ENCODE measurements at regions not wholly inside any gene's neighbourhood (a gene's known extent, or its start where the extent isn't known, plus 50 kb on each side); places are given as distances from the start of the nearest gene placed in this dataset.

- no peak for DNase-seq (ENCODE audit: low read depth)
Measured at GRCh38 chr15:92304223-92304975, 89.3 kb upstream of the ST8SIA2 start.

DNA sequence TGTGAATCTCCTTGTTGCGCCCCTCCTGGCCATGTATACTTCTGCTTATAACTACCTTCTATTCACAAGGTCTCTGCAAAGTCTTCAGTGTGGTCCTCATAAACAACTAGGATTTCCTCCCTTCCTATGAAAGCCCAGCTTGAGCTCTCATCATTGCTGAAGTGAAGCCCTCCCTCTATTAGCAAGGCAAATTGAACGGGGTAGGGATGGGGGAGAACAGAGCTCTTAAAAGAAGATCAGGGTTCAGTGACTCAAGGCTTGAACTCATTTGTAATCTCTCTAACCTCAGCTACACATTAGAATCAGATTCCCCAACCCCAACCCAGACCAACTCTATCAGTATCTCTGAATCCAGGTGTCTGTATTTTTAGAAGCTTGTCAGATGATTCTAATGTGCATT lies 88.3 kb upstream of the ST8SIA2 start:
- DNase-seq (ENCODE audit: low read depth): no peak

GRCh38 chr15:92306663-92307062 lies 87.0 kb upstream of the ST8SIA2 start:
- DNase-seq (ENCODE audit: low read depth): no peak

DNA sequence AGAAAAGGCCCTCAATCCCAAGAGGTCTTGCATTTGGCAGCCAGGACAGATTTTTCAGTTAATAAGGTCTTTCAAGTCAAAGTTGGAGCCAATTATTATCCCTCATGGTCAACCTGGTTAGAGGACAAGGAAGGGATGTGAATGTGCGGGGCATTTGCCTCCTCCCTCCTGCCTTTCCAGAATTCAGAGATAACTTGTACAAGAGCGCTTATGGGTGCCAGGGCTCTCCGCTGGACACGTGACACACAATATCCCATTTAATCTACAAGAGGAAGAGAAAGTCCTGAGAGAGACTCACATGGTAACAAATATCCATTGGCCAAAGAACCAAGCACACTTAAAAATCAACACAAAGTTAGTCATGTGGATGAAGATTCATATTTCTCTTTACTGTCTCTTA lies 78.5 kb upstream of the ST8SIA2 start:
- DNase-seq (ENCODE audit: low read depth): no peak

DNA sequence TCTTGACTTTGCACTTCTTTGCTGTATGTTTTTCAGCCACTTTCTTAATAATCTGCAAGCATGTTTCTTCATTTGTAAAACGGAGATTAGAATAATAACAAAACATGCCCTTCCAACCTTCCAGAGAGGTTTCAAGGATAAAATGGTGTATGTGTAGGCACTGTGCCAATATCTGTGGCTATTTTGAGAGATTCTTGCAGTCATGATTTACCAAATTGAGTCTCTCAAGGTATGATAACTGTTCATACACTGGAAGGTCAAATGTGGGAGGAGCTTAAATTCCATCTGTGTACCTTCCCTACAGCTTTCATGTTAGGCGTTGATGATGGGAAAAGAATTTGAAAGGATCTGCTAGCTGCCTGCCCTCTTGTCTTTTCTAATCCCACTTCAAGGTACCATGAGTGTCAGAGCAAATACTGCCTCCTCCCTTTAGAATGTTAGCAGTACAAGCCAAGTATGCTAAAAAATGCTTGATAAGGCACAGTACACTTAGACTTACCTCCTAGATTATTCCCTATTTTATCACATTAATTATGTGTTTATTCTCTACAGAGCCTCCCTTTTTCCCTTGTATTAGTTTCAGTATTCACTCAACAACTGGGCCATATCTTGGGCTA lies 78.0 kb upstream of the ST8SIA2 start:
- no peak for DNase-seq (ENCODE audit: low read depth)

GRCh38 chr15:92316586-92317295 lies 76.9 kb upstream of the ST8SIA2 start:
- DNase-seq (ENCODE audit: low read depth): no peak

GRCh38 chr15:92320012-92320699 lies 73.5 kb upstream of the ST8SIA2 start:
- DNase-seq (ENCODE audit: low read depth): no peak

GRCh38 chr15:92322566-92323355 lies 70.9 kb upstream of the ST8SIA2 start:
- DNase-seq (ENCODE audit: low read depth): no peak

- no peak for DNase-seq (ENCODE audit: low read depth)
Measured at GRCh38 chr15:92323525-92323924, 70.2 kb upstream of the ST8SIA2 start.

- DNase-seq (ENCODE audit: low read depth): no peak
Measured at GRCh38 chr15:92324101-92324963, 69.3 kb upstream of the ST8SIA2 start.

DNA sequence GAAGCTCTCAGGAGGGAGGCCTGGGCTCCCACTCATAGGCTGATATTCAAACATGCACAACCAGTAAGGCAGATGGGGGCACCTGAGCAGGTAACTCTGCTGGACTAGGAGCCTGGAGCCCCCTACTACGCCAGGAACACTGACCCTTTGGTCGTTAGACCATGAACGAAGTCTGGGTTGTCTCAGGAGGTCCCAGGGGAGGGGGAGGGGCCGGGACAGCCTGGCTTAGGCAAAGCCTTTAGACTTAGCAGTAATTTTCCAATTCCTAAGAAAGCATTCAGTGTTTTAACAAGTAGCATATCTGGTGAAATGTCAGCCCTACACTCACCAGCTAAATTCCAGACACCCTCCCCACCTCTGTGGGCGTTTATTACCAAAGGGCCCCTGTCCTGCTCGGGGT lies 67.4 kb upstream of the ST8SIA2 start:
- no peak for DNase-seq (ENCODE audit: low read depth)

GRCh38 chr15:92327033-92327432 lies 66.6 kb upstream of the ST8SIA2 start:
- no peak for DNase-seq (ENCODE audit: low read depth)

GRCh38 chr15:92328207-92328606 lies 65.5 kb upstream of the ST8SIA2 start:
- no peak for DNase-seq (ENCODE audit: low read depth)

DNA sequence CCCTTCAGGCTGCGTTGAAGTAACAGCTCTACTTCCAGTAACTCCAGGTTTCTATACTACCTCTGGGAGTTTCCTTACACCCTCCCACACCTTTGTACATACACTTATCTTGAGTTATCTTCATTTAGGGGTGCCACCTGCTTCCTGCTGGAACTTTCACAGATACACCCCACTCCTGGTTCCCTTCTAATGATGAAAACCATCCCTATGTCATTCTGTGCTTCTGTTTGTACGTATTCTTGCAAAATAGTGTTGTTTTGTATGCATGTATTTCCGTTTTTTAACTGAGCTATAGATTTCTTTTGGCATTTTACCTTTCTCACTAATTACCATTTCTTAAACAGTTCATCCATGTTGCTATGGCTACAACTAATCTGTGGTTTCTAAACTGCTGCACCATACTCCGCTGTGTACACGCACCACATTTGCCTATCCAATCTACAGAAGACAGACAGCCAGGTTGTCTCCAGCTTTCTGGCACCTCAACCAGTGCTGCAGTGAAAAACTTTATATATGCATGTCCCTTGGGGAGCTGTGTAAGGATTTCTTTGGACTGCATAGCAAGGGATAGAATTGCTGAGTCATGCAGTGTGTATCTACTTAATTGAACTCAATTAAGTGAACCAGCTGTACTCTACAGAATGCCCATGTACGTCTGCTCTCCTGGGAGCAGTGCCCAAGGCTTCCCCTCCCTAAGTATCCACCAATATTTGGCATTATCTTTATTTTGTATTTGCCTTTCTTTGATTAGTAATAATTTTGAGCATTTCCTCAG lies 61.4 kb upstream of the ST8SIA2 start:
- no peak for DNase-seq (ENCODE audit: low read depth)

- DNase-seq (ENCODE audit: low read depth): no peak
Measured at GRCh38 chr15:92333709-92334108, 60.0 kb upstream of the ST8SIA2 start.

GRCh38 chr15:92336419-92336987 lies 57.2 kb upstream of the ST8SIA2 start:
- no peak for DNase-seq (ENCODE audit: low read depth)

DNA sequence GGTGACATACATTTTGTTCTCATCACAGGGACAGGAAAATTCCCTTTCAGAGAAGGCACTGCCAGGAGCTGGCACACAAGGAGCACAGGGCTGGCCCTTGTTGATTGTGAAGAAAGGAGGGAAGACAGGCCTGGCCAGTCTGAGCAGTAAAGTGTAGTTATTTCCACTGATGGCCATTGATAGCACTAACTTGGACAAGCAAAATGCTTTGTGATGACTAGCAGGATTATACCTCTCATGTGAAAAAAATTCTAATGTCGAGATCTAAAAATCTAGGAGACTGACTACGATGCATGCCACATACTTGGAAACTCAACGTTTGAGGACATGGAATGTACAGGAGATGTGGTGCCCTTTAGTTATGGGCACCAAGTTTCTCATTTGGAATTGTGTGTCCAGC lies 54.3 kb upstream of the ST8SIA2 start:
- DNase-seq (ENCODE audit: low read depth): no peak
